ENCODE measurements at regions not wholly inside any gene's neighbourhood (a gene's known extent, or its start where the extent isn't known, plus 50 kb on each side); places are given as distances from the start of the nearest gene placed in this dataset.

DNA sequence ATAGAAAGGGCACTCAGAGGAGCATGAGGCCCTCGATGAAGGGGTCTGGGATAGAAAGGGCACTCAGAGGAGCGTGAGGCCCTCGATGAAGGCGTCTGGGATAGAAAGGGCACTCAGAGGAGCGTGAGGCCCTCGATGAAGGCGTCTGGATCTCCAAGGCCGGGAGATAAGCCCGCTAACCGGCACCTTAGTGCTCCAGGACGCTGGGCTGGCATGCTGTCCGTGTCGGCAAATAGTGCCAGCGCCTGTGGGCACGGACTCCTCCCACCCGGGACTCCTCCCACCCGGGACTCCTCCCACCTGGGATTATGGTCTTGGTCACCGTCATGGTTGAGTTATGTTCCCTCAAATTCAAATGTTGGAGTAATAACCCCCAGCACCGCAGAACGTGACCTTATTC, 725.3 kb downstream of the BRD1 start:
- no peak overlapping the region for H3K9ac ChIP-seq (ENCODE audit: low read depth, low read length, poor library complexity, severe bottlenecking)
- no peak overlapping the region for H3K4me3 ChIP-seq (ENCODE audit: low read length, poor library complexity, severe bottlenecking)
- no peaks in the 10 kb centered on the region for H3K4me1 ChIP-seq (ENCODE audit: insufficient read depth, low read length, poor library complexity, severe bottlenecking)
- no peak overlapping the region for H2AFZ ChIP-seq (ENCODE audit: low read length)
- H3K79me2 ChIP-seq (ENCODE audit: insufficient read depth, low read length): no peaks in the 10 kb centered on the region
- TF ChIP-seq, protein P1, sequence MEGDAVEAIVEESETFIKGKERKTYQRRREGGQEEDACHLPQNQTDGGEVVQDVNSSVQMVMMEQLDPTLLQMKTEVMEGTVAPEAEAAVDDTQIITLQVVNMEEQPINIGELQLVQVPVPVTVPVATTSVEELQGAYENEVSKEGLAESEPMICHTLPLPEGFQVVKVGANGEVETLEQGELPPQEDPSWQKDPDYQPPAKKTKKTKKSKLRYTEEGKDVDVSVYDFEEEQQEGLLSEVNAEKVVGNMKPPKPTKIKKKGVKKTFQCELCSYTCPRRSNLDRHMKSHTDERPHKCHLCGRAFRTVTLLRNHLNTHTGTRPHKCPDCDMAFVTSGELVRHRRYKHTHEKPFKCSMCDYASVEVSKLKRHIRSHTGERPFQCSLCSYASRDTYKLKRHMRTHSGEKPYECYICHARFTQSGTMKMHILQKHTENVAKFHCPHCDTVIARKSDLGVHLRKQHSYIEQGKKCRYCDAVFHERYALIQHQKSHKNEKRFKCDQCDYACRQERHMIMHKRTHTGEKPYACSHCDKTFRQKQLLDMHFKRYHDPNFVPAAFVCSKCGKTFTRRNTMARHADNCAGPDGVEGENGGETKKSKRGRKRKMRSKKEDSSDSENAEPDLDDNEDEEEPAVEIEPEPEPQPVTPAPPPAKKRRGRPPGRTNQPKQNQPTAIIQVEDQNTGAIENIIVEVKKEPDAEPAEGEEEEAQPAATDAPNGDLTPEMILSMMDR (conservative IDR thresholded peaks at IDR 0.05; ENCODE audit: low read length): no peak
- no peak for TF ChIP-seq EZH2phosphoT487 (IDR thresholded peaks at IDR 0.05; ENCODE audit: borderline replicate concordance)
- no peak overlapping the region for H3K4me2 ChIP-seq (ENCODE audit: low read depth, low read length, poor library complexity, severe bottlenecking)
- no peaks in the 10 kb centered on the region; the same call in 1 of the 2 replicates for H3K9me3 ChIP-seq (ENCODE audit: insufficient read depth, low read depth, low read length)
- H3K27me3 ChIP-seq (ENCODE audit: insufficient read depth, low read length, poor library complexity, severe bottlenecking): no peaks in the 10 kb centered on the region
- no peaks in the 10 kb centered on the region for H3K36me3 ChIP-seq (ENCODE audit: insufficient read depth, low read length)
- H4K20me1 ChIP-seq (ENCODE audit: insufficient read depth, low read length, poor library complexity, severe bottlenecking): no peaks in the 10 kb centered on the region
- no peaks in the 10 kb centered on the region for H3F3A ChIP-seq (ENCODE audit: low read depth)
- H3K9me2 ChIP-seq (replicated peaks; ENCODE audit: low read depth, low read length): no peaks in the 10 kb centered on the region

DNA sequence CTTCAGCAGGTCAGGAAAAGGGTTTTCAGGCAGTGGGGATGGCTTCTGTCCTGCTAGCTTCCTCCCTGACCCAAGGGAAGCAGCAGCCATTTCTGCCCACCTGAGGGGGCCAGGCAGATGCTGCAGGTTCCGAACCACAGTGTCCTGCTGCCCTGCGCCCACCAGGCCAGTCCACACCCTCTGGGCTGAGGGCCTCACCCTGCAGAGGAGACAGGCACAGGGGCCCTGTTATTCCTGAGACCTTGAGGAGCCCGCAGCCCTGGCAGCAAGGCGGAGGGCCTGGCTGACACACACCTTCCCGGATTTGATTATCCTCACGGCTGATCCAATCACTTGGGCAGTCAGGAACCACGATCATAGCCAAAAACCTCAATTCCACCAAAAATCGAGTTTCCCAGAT, 725.8 kb downstream of the BRD1 start:
- Histone ChIP-seq H3F3A (ENCODE audit: low read depth) (no peaks in the 10 kb centered on the region), H3K36me3 (ENCODE audit: insufficient read depth, low read length) (no peaks in the 10 kb centered on the region), H3K9ac (ENCODE audit: low read depth, low read length, poor library complexity, severe bottlenecking) (no peak overlapping the region), H2AFZ (ENCODE audit: low read length) (no peak overlapping the region), H3K4me2 (ENCODE audit: low read depth, low read length, poor library complexity, severe bottlenecking) (no peak overlapping the region), H3K9me3 (ENCODE audit: insufficient read depth, low read depth, low read length) (no peaks in the 10 kb centered on the region; the same call in 1 of the 2 replicates), H3K4me3 (ENCODE audit: low read length, poor library complexity, severe bottlenecking) (no peak overlapping the region), H3K79me2 (ENCODE audit: insufficient read depth, low read length) (no peaks in the 10 kb centered on the region), H3K4me1 (ENCODE audit: insufficient read depth, low read length, poor library complexity, severe bottlenecking) (no peaks in the 10 kb centered on the region), H3K27me3 (ENCODE audit: insufficient read depth, low read length, poor library complexity, severe bottlenecking) (no peaks in the 10 kb centered on the region), H4K20me1 (ENCODE audit: insufficient read depth, low read length, poor library complexity, severe bottlenecking) (no peaks in the 10 kb centered on the region), H3K9me2 (replicated peaks; ENCODE audit: low read depth, low read length) (no peaks in the 10 kb centered on the region)
- no peak for TF ChIP-seq EZH2phosphoT487 (IDR thresholded peaks at IDR 0.05; ENCODE audit: borderline replicate concordance)
- TF ChIP-seq, protein P1 (conservative IDR thresholded peaks at IDR 0.05; ENCODE audit: low read length): no peak

- H3K9me2 ChIP-seq (replicated peaks; ENCODE audit: low read depth, low read length): no peaks in the 10 kb centered on the region
- H3K4me3 ChIP-seq (ENCODE audit: low read length, poor library complexity, severe bottlenecking): no peak overlapping the region
- no peaks in the 10 kb centered on the region for H3K27me3 ChIP-seq (ENCODE audit: insufficient read depth, low read length, poor library complexity, severe bottlenecking)
- H3F3A ChIP-seq (ENCODE audit: low read depth): no peaks in the 10 kb centered on the region
- TF ChIP-seq, protein P1 (conservative IDR thresholded peaks at IDR 0.05; ENCODE audit: low read length): no peak
- TF ChIP-seq EZH2phosphoT487 (IDR thresholded peaks at IDR 0.05; ENCODE audit: borderline replicate concordance): no peak
- H3K4me1 ChIP-seq (ENCODE audit: insufficient read depth, low read length, poor library complexity, severe bottlenecking): no peaks in the 10 kb centered on the region
- no peak overlapping the region for H2AFZ ChIP-seq (ENCODE audit: low read length)
- H4K20me1 ChIP-seq (ENCODE audit: insufficient read depth, low read length, poor library complexity, severe bottlenecking): no peaks in the 10 kb centered on the region
- H3K9me3 ChIP-seq (ENCODE audit: insufficient read depth, low read depth, low read length): no peaks in the 10 kb centered on the region
- no peak overlapping the region for H3K4me2 ChIP-seq (ENCODE audit: low read depth, low read length, poor library complexity, severe bottlenecking)
- no peaks in the 10 kb centered on the region for H3K79me2 ChIP-seq (ENCODE audit: insufficient read depth, low read length)
- no peak overlapping the region for H3K9ac ChIP-seq (ENCODE audit: low read depth, low read length, poor library complexity, severe bottlenecking)
- H3K36me3 ChIP-seq (ENCODE audit: insufficient read depth, low read length): no peaks in the 10 kb centered on the region
Measured at GRCh38 chr22:49101225-49101624, 726.4 kb downstream of the BRD1 start.
